ENCODE measurements at regions not wholly inside any gene's neighbourhood (a gene's known extent, or its start where the extent isn't known, plus 50 kb on each side); places are given as distances from the start of the nearest gene placed in this dataset.

DNA sequence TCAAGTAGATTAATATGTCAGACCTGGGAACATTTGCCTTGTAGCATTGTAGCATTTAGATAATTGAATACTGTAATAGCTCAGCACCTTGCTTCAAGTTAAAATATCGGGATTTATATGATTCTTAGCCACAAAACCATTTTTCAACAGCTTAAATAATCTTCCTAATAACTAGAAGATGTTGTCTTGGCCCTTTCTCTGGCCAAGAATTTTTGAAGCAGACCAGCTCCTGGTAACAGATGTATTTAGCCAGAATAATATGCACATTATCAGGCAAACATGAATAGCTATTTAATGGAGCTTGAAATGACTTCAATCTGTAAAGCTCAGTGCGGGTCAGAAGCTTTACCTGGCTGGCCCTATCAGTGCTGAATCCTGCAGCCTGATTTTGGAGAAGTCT, 913.1 kb downstream of the AACS start:
- H3K4me1 ChIP-seq (ENCODE audit: insufficient read depth, low read length): no peaks in the 10 kb centered on the region
- intact Hi-C loops (cut with micrococcal nuclease): no loop called here
- no peak overlapping the region for H3K4me3 ChIP-seq (ENCODE audit: low read length)
- no peaks in the 10 kb centered on the region for H4K20me1 ChIP-seq (ENCODE audit: low read length)
- no peak overlapping the region for H2AFZ ChIP-seq (ENCODE audit: low read length)
- TF ChIP-seq EZH2 (IDR thresholded peaks at IDR 0.05; ENCODE audit: low read length, unreplicated experiment) (no peak), EZH2phosphoT487 (IDR thresholded peaks at IDR 0.05; ENCODE audit: borderline replicate concordance, low read length) (no peak)
- TF ChIP-seq, protein P1, sequence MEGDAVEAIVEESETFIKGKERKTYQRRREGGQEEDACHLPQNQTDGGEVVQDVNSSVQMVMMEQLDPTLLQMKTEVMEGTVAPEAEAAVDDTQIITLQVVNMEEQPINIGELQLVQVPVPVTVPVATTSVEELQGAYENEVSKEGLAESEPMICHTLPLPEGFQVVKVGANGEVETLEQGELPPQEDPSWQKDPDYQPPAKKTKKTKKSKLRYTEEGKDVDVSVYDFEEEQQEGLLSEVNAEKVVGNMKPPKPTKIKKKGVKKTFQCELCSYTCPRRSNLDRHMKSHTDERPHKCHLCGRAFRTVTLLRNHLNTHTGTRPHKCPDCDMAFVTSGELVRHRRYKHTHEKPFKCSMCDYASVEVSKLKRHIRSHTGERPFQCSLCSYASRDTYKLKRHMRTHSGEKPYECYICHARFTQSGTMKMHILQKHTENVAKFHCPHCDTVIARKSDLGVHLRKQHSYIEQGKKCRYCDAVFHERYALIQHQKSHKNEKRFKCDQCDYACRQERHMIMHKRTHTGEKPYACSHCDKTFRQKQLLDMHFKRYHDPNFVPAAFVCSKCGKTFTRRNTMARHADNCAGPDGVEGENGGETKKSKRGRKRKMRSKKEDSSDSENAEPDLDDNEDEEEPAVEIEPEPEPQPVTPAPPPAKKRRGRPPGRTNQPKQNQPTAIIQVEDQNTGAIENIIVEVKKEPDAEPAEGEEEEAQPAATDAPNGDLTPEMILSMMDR (conservative IDR thresholded peaks at IDR 0.05; ENCODE audit: low read depth, low read length): no peak
- H3F3A ChIP-seq (ENCODE audit: low read length, unreplicated experiment): no peaks in the 10 kb centered on the region
- no peaks in the 10 kb centered on the region for H3K79me2 ChIP-seq (ENCODE audit: low read length)
- no peak overlapping the region for H3K27ac ChIP-seq (ENCODE audit: low read length)
- no peak overlapping the region for H3K4me2 ChIP-seq (ENCODE audit: low read length)
- H3K9ac ChIP-seq (ENCODE audit: low read length): no peak overlapping the region
- no peaks in the 10 kb centered on the region for H3K9me2 ChIP-seq (replicated peaks; ENCODE audit: low read length)
- CTCF ChIA-PET: no interaction called here
- ATAC-seq (no peak), DNase-seq (no peak)
- H3K36me3 ChIP-seq (ENCODE audit: low read depth, low read length): no peaks in the 10 kb centered on the region
- H3K27me3 ChIP-seq (ENCODE audit: low read length): peaks cover 18% of the 10 kb centered on the region; the same call in 1 of the 2 replicates
- POLR2A ChIA-PET (ENCODE audit: unreplicated experiment): no interaction called here
- no TSS peak for BruUV-seq (replicated peaks)
- H3K9me3 ChIP-seq (ENCODE audit: low read length): no peaks in the 10 kb centered on the region

DNA sequence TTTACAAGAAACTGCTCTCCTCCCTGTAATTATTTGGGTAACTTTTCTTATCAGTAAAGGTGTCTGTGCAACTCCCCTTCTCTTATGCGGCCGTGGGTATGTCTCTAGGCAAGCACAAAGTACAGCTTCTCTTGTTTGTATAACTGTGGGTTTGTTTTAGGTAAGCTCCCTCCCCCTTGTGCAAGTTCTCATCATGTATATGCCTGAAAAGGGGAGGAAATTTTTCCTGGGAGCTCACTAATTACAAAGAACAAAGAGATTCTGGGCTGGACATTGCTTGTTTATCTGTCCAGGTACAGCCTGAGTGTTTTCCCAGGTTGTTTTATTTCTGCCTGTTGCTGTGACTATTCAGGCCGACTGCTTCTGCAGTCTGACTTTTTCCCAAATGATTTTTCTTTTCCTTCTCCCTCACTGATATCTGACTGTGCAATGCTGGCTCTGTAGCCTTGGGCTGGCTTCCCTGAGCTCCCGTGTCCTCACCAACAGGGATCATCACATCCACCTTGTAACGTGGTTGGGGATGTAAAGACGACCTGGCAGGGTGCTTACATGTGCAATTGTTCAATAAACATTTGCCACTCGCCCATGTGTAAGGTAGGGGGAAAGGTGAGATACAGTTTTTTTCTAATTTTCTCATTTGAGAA, 916.5 kb downstream of the AACS start:
- Histone ChIP-seq H2AFZ (ENCODE audit: low read length) (no peak overlapping the region), H3K4me1 (ENCODE audit: insufficient read depth, low read length) (no peaks in the 10 kb centered on the region), H3K27ac (ENCODE audit: low read length) (no peak overlapping the region), H3K36me3 (ENCODE audit: low read depth, low read length) (no peaks in the 10 kb centered on the region), H4K20me1 (ENCODE audit: low read length) (no peaks in the 10 kb centered on the region), H3K9me3 (ENCODE audit: low read length) (no peaks in the 10 kb centered on the region), H3K9me2 (replicated peaks; ENCODE audit: low read length) (no peaks in the 10 kb centered on the region), H3K9ac (ENCODE audit: low read length) (no peak overlapping the region), H3K4me2 (ENCODE audit: low read length) (no peak overlapping the region), H3K27me3 (ENCODE audit: low read length) (peaks cover 32% of the 10 kb centered on the region), H3K79me2 (ENCODE audit: low read length) (no peaks in the 10 kb centered on the region), H3F3A (ENCODE audit: low read length, unreplicated experiment) (no peaks in the 10 kb centered on the region), H3K4me3 (ENCODE audit: low read length) (no peak overlapping the region)
- ATAC-seq (no peak), DNase-seq (no peak)
- no TSS peak for BruUV-seq (replicated peaks)
- intact Hi-C loops (cut with micrococcal nuclease): no loop called here
- CTCF ChIA-PET: no interaction called here
- TF ChIP-seq EZH2phosphoT487 (IDR thresholded peaks at IDR 0.05; ENCODE audit: borderline replicate concordance, low read length) (no peak), EZH2 (IDR thresholded peaks at IDR 0.05; ENCODE audit: low read length, unreplicated experiment) (no peak)
- TF ChIP-seq, protein P1 (conservative IDR thresholded peaks at IDR 0.05; ENCODE audit: low read depth, low read length): no peak
- POLR2A ChIA-PET (ENCODE audit: unreplicated experiment): no interaction called here

DNA sequence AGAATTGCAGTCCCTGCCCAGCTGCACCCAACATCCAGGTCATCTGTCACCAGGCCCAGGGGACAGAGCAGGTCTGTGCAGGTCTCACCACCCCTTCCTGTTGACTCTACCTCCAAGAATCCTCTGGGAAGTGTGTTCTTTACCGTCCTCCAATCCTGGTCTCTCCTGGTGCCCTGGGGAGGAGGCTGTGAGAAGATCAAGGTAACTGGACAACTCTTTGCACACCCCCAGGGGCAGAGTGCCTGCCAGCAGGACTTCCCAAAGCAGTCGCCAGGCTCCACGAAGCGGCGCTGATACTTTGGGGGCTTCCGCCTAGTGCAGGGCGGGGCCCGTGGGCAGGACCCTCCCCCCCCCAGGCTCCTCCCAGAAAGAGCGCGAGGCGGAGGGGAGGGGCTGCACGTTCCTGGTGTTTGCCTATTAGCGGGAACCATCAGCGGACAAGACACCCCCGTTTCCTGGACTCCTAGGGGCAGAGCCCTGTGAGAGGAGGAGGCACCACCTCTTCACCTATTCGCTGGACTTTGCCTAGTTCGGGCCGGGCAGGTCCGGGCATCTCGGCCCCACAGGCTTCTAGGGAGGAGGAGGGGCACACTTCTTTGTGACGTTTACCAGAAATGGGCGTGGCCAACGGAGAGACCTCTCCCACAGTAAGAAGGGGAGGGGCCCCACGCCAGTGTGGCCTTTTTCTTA, 918.0 kb downstream of the AACS start:
- no peaks in the 10 kb centered on the region for H3K9me2 ChIP-seq (replicated peaks; ENCODE audit: low read length)
- H3K4me2 ChIP-seq (ENCODE audit: low read length): no peak overlapping the region
- no peaks in the 10 kb centered on the region for H3K36me3 ChIP-seq (ENCODE audit: low read depth, low read length)
- H2AFZ ChIP-seq (ENCODE audit: low read length): no peak overlapping the region
- no peak overlapping the region for H3K4me3 ChIP-seq (ENCODE audit: low read length)
- no peaks in the 10 kb centered on the region for H3F3A ChIP-seq (ENCODE audit: low read length, unreplicated experiment)
- H3K27me3 ChIP-seq (ENCODE audit: low read length): peaks cover 32% of the 10 kb centered on the region
- no peak for DNase-seq
- no peaks in the 10 kb centered on the region for H3K9me3 ChIP-seq (ENCODE audit: low read length)
- intact Hi-C loops (cut with micrococcal nuclease): no loop called here
- no peaks in the 10 kb centered on the region for H3K79me2 ChIP-seq (ENCODE audit: low read length)
- no peaks in the 10 kb centered on the region for H3K4me1 ChIP-seq (ENCODE audit: insufficient read depth, low read length)
- H3K9ac ChIP-seq (ENCODE audit: low read length): no peak overlapping the region
- no TSS peak for BruUV-seq (replicated peaks)
- ChIA-PET POLR2A (ENCODE audit: unreplicated experiment) (no interaction called here), CTCF (no interaction called here)
- no peaks in the 10 kb centered on the region for H4K20me1 ChIP-seq (ENCODE audit: low read length)
- H3K27ac ChIP-seq (ENCODE audit: low read length): no peak overlapping the region
- TF ChIP-seq, protein P1 (conservative IDR thresholded peaks at IDR 0.05; ENCODE audit: low read depth, low read length): no peak
- no peak for TF ChIP-seq EZH2 (IDR thresholded peaks at IDR 0.05; ENCODE audit: low read length, unreplicated experiment)
- TF ChIP-seq EZH2phosphoT487 (IDR thresholded peaks at IDR 0.05; ENCODE audit: borderline replicate concordance, low read length): no peak
- no peak for ATAC-seq

All from PC-3 (cell line).